Small intestine (tissue), 7 donors: ENCODE measurements at regions not wholly inside any gene's neighbourhood (a gene's known extent, or its start where the extent isn't known, plus 50 kb on each side); places are given as distances from the start of the nearest gene placed in this dataset.

Source experiments
- DNase-seq, 2 donors: peaks; one replicate each; pipeline versions ENCODE4 v3.0.0 to v3.0.0-alpha.2; 2013
- FAIRE-seq: peaks from 2 replicates; lab custom pipeline; 2012; peaks lifted over from hg19 to GRCh38; lab: Jason Lieb, UNC
- H3K27ac ChIP-seq, 3 donors: one replicate each; pipeline ENCODE4 v1.5.1; 2013; ENCODE audit warnings: low read length in 2 of 3, mild to moderate bottlenecking in 2 of 3, control low read depth in 1 of 3, inconsistent platforms in 1 of 3, low read depth in 1 of 3, moderate library complexity in 1 of 3
- H3K27me3 ChIP-seq, 3 donors: one replicate each; pipeline ENCODE4 v1.6.1; 2013; ENCODE audit warnings: low read length in 3 of 3, inconsistent platforms in 1 of 3; ENCODE audit not compliant: control insufficient read depth in 3 of 3, insufficient read depth in 3 of 3
- H3K36me3 ChIP-seq, 3 donors: one replicate each; pipeline ENCODE4 v1.6.1; 2013; ENCODE audit warnings: low read length in 3 of 3, inconsistent platforms in 1 of 3, low read depth in 1 of 3, mild to moderate bottlenecking in 1 of 3, moderate library complexity in 1 of 3; ENCODE audit not compliant: control insufficient read depth in 3 of 3, insufficient read depth in 2 of 3
- H3K4me1 ChIP-seq, 3 donors: one replicate each; pipeline ENCODE4 v1.6.1; 2013; ENCODE audit warnings: low read length in 2 of 3, inconsistent platforms in 1 of 3, low read depth in 1 of 3, mild to moderate bottlenecking in 1 of 3, moderate library complexity in 1 of 3; ENCODE audit not compliant: control insufficient read depth in 3 of 3, insufficient read depth in 2 of 3
- H3K4me3 ChIP-seq, 3 donors: one replicate each; pipeline ENCODE4 v1.5.1; 2013; ENCODE audit warnings: low read length in 3 of 3, control low read depth in 1 of 3, inconsistent platforms in 1 of 3, low read depth in 1 of 3, mild to moderate bottlenecking in 1 of 3, moderate library complexity in 1 of 3
- H3K9me3 ChIP-seq, 2 donors: one replicate each; pipeline ENCODE4 v1.6.1; 2013; ENCODE audit warnings: low read depth in 1 of 2, low read length in 1 of 2; ENCODE audit not compliant: control insufficient read depth in 2 of 2, insufficient read depth in 1 of 2
- WGBS, 3 donors: extraction: QIAGEN DNeasy Blood & Tissue Kit; methylation state at CpG; one replicate each; pipeline ENCODE4 v1.1.7; 2013; 5-methylcytosine and 5-hydroxymethylcytosine counted together
- donor health status: healthy with polysubstance abuse.
- donor health status: control.
- donor health status: control.
- donor health status: Bipolar disorder and iron deficiency.
- donor health status: healthy.

DNA sequence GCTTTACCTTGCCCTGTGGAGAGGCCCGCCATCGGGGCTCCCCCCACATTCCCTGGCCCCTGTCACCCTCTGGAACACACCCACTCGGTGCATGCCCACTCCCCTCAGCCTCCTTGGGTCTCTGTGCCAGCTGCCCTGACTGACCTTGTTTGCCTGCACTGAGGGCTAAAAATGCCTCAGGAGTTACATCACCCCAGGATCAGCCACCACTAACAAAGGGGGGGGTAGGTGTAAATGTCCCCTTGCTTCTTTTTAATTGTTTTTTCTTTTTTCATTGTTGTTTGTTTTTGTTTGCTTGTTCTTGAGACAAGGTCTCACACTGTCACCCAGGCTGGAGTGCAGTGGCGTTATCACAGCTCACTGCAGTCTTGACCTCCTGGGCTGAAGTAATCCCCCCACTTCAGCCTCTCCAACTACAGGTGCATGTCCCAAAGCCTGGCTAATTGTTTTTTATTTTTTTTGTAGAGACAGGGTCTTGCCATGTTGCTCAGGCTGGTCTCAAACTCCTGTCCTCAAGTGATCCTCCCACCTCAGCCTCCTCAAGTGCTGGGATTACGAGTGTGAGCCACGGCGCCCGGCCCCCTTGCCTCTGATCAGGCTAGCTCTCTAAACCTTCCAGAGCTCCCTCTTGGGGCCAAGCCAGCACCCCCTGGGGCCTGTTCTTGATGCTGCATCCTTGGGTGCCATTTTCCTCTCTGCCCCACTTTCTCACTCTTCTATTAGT lies 297.1 kb downstream of the UQCRFS1 start:
- Histone ChIP-seq H3K9me3 (no peaks in the 10 kb centered on the region), H3K4me3 (no peak overlapping the region), H3K4me1 (no peaks in the 10 kb centered on the region), H3K27me3 (no peaks in the 10 kb centered on the region), H3K36me3 (no peaks in the 10 kb centered on the region), H3K27ac (no peak overlapping the region)
- DNase-seq: no peak
- no peak for FAIRE-seq
- WGBS, 3 donors: 75 to 81% (median 76%) methylated on average over 8 of the region's 8 CpGs

DNA sequence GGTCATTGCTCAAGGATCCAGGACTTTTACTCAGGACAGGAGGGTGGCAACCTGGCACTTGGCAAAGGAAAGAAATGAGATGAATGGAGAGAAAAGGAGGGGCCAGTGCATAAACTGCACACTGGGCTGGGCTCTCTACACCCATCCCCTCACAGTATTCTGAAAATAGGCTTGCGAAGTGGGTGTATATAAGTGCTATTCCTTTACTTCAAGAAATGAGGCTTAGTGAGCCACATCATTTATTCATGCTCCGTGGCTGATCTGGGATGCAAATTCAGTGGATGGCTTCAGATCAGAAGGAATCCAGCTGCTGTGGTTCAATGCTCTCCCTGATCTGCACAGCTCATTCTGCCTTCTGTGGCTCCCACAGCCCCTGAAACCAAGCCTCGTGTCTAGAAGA lies 297.7 kb downstream of the UQCRFS1 start:
- no peak overlapping the region for H3K27ac ChIP-seq
- no peak for FAIRE-seq
- no peaks in the 10 kb centered on the region for H3K36me3 ChIP-seq
- WGBS, 3 donors: 58 to 76% (median 74%) methylated on average over 3 of the region's 3 CpGs
- no peaks in the 10 kb centered on the region for H3K27me3 ChIP-seq
- no peaks in the 10 kb centered on the region for H3K4me1 ChIP-seq
- DNase-seq: no peak
- no peak overlapping the region for H3K4me3 ChIP-seq
- no peaks in the 10 kb centered on the region for H3K9me3 ChIP-seq

DNA sequence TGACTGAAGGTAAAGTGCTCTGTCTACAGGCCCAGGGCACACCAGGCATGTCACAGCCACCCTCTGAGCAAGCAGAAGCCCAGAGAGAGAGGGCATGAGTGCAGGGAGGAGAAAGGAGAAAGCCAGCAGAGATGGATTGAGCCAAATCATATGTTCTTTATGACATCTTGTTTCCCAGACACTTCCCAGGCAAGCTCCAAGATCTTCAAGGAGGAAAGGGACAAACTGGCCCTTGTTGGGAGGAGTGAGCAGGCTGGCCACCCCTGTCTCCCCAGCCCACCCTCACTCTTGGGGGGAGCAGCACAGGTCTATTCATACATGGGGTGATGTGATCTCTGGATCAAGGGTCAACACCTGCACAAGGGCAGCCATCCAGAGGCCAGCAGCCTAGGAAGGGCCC lies 298.8 kb downstream of the UQCRFS1 start:
- H3K27ac ChIP-seq: no peak overlapping the region
- no peak for DNase-seq
- no peaks in the 10 kb centered on the region for H3K9me3 ChIP-seq
- H3K36me3 ChIP-seq: no peaks in the 10 kb centered on the region
- no peaks in the 10 kb centered on the region for H3K4me1 ChIP-seq
- H3K4me3 ChIP-seq: no peak overlapping the region
- no peak for FAIRE-seq
- no peaks in the 10 kb centered on the region for H3K27me3 ChIP-seq

DNA sequence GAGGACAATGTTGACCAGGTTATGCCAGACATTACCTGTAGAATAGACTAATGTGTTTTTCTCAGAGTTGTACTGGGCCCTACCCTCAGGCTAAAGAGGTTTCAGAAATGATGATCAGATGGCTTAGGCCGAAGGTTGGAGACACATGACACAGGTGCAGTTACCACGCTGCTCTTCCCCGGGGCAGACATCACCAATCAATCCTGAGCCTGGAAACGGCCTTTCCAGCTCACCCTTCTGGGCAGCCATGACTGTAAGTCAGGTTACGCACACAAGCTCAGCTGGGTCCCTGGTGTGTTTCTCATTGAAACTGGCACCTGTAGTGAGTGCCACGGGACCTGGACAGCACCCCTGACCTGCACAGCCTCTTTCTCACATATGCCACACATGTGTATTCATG lies 299.3 kb downstream of the UQCRFS1 start:
- no peaks in the 10 kb centered on the region for H3K4me1 ChIP-seq
- FAIRE-seq (no peak), DNase-seq (no peak)
- no peaks in the 10 kb centered on the region for H3K27me3 ChIP-seq
- no peaks in the 10 kb centered on the region for H3K9me3 ChIP-seq
- WGBS, 3 donors: 79 to 85% (median 82%) methylated on average over 6 of the region's 6 CpGs
- no peaks in the 10 kb centered on the region for H3K36me3 ChIP-seq
- H3K4me3 ChIP-seq: no peak overlapping the region
- no peak overlapping the region for H3K27ac ChIP-seq

DNA sequence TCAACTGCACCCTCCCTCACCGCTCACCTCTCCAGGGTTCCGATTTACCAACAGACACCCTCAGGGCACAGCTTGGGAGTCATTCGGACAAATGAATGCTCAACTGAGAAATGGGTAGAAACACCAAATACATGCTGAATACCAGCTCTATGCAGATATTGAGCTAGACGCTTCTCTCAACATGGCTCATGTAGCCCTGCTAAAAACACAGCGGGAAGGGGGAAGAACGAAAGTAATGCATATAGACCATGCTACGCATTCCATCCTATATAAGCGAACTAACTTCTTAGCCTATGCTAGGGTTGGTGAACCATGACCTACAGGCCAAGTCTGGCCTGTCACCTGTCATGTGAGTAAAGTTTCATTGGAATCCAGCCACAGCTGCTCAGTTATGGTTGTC lies 304.0 kb downstream of the UQCRFS1 start:
- no peaks in the 10 kb centered on the region for H3K27me3 ChIP-seq
- FAIRE-seq: no peak
- no peaks in the 10 kb centered on the region for H3K36me3 ChIP-seq
- H3K27ac ChIP-seq: no peak overlapping the region
- H3K9me3 ChIP-seq: no peaks in the 10 kb centered on the region
- no peaks in the 10 kb centered on the region for H3K4me1 ChIP-seq
- 78 to 94% (median 91%) methylated on average over 8 of the region's 8 CpGs for WGBS, 3 donors
- no peak for DNase-seq
- no peak overlapping the region for H3K4me3 ChIP-seq

DNA sequence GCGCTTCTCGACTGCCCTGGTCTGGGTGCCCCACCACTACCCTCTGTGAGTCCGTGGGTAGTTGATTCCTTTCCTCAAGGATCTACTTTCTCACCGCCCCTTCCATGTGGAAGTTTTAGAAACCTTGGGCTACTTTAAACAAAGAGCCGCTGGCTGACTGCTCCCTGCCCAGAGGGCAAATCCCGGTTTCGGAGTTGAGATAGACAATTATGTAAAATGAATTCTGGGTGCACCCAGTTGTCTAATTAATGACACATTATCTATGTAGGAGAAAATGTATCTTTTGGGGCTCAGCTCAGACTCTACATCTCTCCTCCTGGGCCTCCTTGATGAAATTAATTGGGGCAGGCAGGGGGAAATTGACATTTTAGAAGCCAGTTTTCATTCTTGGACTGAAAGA lies 305.4 kb downstream of the UQCRFS1 start:
- Histone ChIP-seq H3K36me3 (no peaks in the 10 kb centered on the region), H3K27me3 (no peaks in the 10 kb centered on the region), H3K27ac (no peak overlapping the region), H3K9me3 (no peaks in the 10 kb centered on the region), H3K4me1 (no peaks in the 10 kb centered on the region), H3K4me3 (no peak overlapping the region)
- 53 to 81% (median 81%) methylated on average over 7 of the region's 7 CpGs for WGBS, 3 donors
- FAIRE-seq: no peak
- DNase-seq: no peak

DNA sequence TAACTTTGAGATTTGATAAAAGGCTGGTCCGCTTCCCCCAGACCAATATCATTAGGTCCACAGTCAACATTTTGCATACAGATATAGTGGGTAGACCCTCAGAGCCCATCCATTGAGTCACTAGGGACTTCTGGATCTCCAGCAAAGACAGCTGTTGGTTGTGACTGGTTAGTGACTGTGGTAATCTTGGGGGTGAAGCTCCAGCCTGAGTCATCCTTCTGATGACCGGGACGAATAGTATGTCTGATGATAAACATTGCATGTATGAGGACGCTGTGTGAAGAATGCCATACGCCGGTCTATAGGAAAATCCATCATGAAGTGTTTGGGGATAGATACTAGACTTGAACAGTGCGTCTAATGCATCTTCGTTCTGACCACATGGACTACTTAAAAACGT lies 307.0 kb downstream of the UQCRFS1 start:
- Histone ChIP-seq H3K4me3 (no peak overlapping the region), H3K36me3 (no peaks in the 10 kb centered on the region), H3K27me3 (no peaks in the 10 kb centered on the region), H3K9me3 (no peaks in the 10 kb centered on the region), H3K27ac (no peak overlapping the region), H3K4me1 (no peaks in the 10 kb centered on the region)
- WGBS, 3 donors: 67 to 83% (median 82%) methylated on average over 9 of the region's 9 CpGs
- no peak for FAIRE-seq
- no peak for DNase-seq

DNA sequence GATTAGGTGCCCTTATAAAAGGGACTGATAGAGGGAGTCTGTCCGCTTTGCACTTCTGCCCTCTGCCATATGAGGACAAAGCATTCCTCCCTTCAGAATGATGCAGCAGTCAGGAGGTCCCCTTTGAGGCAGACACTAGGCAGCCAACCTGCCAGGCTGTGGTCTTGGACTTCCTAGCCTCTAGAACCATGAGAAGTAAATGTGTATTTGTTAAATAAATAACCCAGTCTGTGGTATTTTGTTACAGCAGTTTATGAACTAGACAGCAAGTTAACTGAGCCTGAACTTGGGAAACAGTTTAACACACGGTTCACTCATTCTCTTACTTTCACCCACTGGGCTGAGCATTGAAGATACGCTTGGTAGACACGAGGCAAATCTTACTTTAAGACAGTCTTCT lies 313.2 kb downstream of the UQCRFS1 start:
- Histone ChIP-seq H3K27me3 (no peaks in the 10 kb centered on the region), H3K36me3 (no peaks in the 10 kb centered on the region), H3K9me3 (no peaks in the 10 kb centered on the region), H3K4me3 (no peak overlapping the region), H3K4me1 (no peaks in the 10 kb centered on the region), H3K27ac (no peak overlapping the region)
- WGBS, 3 donors: 74 to 80% (median 78%) methylated on average over 4 of the region's 4 CpGs
- FAIRE-seq (no peak), DNase-seq (no peak)

DNA sequence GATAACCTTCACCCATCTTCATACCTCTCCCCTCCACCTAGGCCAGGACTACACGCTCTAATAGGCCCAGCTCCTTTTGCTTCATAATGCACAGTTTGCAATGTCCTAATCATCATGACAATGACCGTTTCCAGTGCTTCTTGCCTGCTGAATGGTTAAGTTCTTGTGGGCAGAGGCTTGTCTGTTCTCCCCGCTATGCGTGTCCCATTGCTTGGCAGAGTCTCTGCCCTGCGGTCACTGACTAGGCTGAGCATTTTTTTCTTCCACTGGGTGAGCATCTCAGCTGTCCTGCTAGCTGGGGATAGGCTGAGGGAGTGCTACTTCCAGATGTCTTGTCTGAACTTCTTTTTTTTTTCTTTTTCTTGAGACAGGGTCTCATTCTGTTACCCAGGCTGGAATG lies 314.7 kb downstream of the UQCRFS1 start:
- DNase-seq: no peak
- H3K4me1 ChIP-seq: no peaks in the 10 kb centered on the region
- no peak overlapping the region for H3K4me3 ChIP-seq
- H3K9me3 ChIP-seq: no peaks in the 10 kb centered on the region
- no peaks in the 10 kb centered on the region for H3K36me3 ChIP-seq
- no peak for FAIRE-seq
- no peaks in the 10 kb centered on the region for H3K27me3 ChIP-seq
- WGBS, 3 donors: 68 to 81% (median 68%) methylated on average over 5 of the region's 5 CpGs
- no peak overlapping the region for H3K27ac ChIP-seq
